ENCODE measurements at regions not wholly inside any gene's neighbourhood (a gene's known extent, or its start where the extent isn't known, plus 50 kb on each side); places are given as distances from the start of the nearest gene placed in this dataset.
"Not testable (repeated sequence)": the region's sequence is repeated elsewhere in the genome, so short reads cannot be mapped to it uniquely, and the experiment has no call there.

GRCh38 chr20:12759493-12759892 lies 249.3 kb upstream of the SPTLC3 start:
- CTCF ChIA-PET: not testable (repeated sequence)

DNA sequence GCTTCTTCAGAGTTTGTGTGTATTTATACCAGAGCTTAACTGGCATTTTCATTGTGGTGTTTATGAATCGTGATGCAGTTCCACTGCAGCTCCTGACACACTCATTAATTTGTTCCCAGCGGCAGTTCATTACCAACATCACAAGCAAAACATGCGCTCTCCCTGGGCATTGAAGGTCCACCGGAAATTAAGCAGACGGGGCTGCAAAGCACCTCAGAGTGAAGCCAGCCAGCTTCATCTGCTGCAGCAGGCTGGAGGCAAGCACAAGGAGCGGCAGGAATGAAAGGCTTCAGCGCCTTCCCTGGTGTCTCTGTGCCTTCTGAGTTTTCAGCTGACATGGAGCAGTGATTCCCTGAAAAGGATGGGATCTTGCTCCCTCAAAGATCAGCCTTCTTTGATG lies 246.0 kb upstream of the SPTLC3 start:
- POLR2A ChIA-PET: no interaction called here

More at GRCh38 chr20:12759493-12759892, 249.3 kb upstream of the SPTLC3 start:
- POLR2A ChIA-PET: not testable (repeated sequence)

DNA sequence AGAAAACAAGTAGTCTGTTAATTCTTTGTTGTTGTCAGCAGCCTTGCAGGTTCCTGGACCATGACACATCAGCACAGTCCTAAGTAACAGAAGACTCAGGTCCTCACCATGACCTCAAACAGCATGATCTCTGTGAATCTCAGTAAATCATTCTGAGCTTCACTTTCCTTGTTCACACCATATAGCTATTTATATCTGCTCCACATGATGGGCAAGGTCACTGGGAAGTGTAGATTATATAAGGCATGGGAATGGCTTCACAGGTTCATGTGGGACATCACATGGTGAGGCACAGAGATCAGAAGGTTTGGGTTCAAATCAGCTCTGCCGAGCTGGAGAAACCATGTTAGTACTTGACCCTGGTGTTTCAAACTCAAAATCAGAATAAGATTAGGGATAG lies 245.4 kb upstream of the SPTLC3 start:
- POLR2A ChIA-PET: no interaction called here
- CTCF ChIA-PET: no interaction called here

More for the DNA sequence above, 246.0 kb upstream of the SPTLC3 start:
- CTCF ChIA-PET: no interaction called here

GRCh38 chr20:12764053-12764452 lies 244.7 kb upstream of the SPTLC3 start:
- ChIA-PET POLR2A (no interaction called here), CTCF (no interaction called here)

DNA sequence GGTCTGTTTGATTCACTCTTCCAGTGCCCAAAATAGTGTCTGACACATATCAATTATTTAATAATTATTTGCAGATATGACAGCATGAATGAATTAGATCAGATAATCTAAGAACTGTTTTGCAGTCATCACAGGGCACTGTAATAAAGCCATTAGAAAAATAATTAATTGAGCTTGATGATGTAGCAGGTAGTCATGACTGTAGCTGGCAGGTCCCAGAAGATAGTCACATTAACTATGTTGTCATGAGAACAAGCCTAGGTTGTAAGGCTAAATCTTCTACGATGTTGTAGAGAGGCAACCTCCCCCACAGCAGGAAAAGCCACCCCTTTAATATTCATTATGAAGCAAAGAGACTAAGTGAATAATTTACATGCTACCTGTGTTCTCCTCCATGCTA lies 243.9 kb upstream of the SPTLC3 start:
- CTCF ChIA-PET: no interaction called here
- POLR2A ChIA-PET: no interaction called here

DNA sequence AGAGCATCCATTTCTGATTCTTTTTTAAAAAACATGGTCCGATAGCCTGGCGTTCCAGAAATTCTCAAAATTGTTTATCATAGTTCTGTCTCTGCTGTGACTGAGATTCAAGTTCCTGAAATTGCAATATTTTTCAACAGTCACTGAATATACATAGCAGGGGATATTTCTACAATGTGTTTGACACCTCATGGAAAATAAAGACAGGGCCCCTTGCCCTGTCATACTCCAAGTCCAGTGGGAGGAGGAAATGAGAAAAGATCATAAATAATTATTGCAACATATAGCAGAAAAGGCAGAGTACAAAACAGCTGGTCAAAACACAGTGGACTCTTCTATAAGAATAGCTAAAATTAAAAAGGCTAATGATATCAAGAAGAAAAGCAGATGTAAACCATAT lies 234.8 kb upstream of the SPTLC3 start:
- ChIA-PET CTCF (no interaction called here), POLR2A (no interaction called here)

GRCh38 chr20:12775041-12775440 lies 233.7 kb upstream of the SPTLC3 start:
- ChIA-PET CTCF (no interaction called here), POLR2A (no interaction called here)

GRCh38 chr20:12777016-12777415 lies 231.8 kb upstream of the SPTLC3 start:
- POLR2A ChIA-PET: no interaction called here
- CTCF ChIA-PET: no interaction called here

- ChIA-PET CTCF (no interaction called here), POLR2A (no interaction called here)
These were observed 222.5 kb upstream of the SPTLC3 start for GRCh38 chr20:12786276-12786675.

GRCh38 chr20:12788632-12789299 lies 220.0 kb upstream of the SPTLC3 start:
- CTCF ChIA-PET: no interaction called here
- POLR2A ChIA-PET: no interaction called here

- ChIA-PET CTCF (no interaction called here), POLR2A (no interaction called here)
These were observed 217.9 kb upstream of the SPTLC3 start for GRCh38 chr20:12790859-12791258.

- POLR2A ChIA-PET: no interaction called here
These were observed 210.5 kb upstream of the SPTLC3 start for GRCh38 chr20:12798286-12798685.

DNA sequence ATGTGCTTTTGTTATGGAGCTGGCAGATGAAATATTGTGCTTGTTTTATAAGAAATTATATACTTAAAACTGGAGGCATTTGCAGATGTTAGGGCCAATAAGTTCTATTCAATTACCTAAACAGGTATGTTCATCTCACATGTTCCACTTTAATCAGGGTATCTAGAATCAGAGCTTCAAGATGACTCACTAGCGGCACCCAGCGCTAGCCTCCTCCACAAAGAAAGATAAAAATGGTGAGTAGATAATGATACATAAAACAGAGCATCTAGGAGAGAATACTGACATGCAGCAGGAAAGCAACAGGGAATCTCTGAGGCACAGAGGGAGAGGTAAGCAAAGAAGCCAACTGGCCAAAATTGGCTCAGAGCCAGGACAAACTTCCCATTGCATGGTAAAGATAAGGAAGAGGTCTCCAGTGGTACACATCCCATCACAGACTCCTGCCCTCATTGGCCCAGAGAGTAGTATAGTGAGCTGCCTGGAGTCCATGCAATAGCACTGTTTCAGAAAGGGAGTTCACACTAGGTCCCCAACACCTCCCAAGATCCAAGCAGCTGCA lies 200.7 kb upstream of the SPTLC3 start:
- CTCF ChIA-PET: no interaction called here
- POLR2A ChIA-PET: no interaction called here

More at GRCh38 chr20:12798286-12798685, 210.5 kb upstream of the SPTLC3 start:
- CTCF ChIA-PET: no interaction called here

- CTCF ChIA-PET: no interaction called here
- POLR2A ChIA-PET: no interaction called here
These were observed 193.5 kb upstream of the SPTLC3 start for GRCh38 chr20:12815231-12815768.

- ChIA-PET POLR2A (no interaction called here), CTCF (no interaction called here)
These were observed 192.9 kb upstream of the SPTLC3 start for GRCh38 chr20:12815778-12816408.

GRCh38 chr20:12821249-12821648 lies 187.5 kb upstream of the SPTLC3 start:
- CTCF ChIA-PET: no interaction called here
- POLR2A ChIA-PET: no interaction called here

DNA sequence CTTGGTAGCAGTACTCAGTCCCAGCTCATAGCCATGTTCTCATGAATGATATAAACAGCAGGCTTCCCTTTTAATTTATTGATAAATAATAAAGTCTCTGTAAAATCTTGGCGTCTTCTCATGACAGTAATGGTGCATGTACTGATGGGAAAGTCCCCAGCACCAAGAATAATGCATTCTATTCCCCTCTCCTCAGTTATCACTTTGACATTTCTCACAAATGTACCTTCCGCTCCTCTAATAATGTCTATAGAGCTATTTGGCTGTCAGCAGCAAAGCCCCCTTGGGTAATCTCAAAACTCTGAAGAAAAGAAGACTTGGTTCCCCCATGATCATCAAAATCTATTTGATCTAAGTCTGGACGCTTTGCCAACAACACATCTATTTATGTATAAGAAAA lies 185.0 kb upstream of the SPTLC3 start:
- ChIA-PET POLR2A (no interaction called here), CTCF (no interaction called here)

DNA sequence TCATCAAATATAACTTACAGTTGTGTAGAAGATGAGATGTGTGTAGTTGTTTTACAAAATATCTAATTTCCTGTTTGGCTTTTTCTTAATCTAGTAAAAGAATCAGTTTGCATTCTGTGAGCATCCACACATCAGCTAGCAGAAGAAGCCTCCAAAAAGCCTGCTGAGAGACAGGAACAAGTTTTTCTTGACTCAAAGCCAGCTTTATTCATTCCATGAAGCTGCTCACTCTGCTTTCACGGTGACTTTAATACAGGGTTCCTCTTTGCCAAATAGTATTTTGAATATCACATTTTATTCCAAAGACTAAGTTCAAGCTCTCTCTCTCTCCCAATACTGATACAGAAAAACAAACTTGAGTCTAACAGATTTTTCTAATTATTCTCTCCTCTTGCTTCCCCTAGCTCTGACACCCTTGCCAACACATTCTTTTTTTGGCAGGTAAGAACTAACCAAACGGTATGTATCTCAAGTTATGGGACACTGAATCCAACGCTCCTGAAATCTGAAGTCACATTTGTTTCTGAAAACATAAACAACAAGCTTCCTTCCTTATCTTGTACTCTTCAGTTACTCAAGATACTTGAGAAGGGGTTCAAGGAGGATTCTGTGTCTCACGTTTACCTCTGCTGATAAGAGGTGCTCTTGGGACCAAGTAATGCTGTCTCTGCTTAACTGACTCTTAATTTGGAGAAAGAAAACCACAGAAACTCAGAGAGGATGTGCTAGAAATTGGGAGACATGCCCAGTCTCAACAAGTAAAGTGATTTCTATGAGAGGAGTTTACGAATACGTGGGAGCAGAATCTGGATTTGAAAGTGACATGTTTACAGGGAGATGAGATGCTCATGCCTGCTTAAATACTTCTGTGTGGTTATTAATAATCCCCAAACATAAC lies 184.2 kb upstream of the SPTLC3 start:
- POLR2A ChIA-PET: no interaction called here
- CTCF ChIA-PET: no interaction called here

DNA sequence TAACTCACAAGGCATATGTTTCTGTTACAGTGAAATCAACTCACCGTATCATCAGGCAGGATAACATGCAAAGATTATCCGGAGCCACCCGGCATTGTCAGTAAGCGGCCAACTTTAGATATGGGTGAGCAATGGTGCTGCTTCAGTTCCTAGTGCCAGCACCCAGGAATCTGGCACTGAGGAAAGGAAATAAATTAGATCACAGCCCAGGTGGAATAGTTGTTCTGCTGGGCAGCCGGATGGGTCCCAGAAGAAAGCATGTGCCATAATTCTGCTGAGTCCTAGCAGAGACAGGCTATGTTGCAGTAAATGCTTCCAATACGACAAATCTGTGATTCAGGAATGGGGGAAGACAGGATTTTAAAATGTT lies 183.6 kb upstream of the SPTLC3 start:
- ChIA-PET POLR2A (no interaction called here), CTCF (no interaction called here)

DNA sequence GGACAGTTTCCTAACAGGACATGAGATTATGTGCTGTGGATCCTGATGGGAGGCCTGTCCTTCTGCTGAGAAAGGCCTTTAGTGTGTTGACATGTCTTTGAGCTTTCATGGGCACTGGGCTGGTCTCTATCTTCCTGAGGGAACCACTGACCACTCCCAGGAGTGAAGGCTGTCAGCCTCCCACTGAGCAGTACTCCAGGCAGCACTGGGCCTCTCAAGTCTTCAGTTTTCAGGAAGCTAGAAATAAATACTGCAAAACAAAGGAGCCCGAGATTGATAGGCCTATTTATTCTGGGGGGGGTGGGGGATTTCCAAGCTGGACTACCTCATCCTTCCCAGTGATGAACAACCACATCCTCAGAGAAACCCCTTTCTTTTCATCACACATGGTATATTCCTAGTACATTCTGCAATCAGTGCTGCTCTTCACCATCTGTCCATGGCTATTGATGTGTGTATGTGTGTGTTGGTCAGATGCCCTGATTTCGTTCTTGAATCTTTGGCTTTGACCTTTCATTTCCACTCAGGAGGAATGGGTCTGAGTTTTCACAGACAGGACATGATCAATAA lies 180.9 kb upstream of the SPTLC3 start:
- ChIA-PET POLR2A (no interaction called here), CTCF (no interaction called here)

DNA sequence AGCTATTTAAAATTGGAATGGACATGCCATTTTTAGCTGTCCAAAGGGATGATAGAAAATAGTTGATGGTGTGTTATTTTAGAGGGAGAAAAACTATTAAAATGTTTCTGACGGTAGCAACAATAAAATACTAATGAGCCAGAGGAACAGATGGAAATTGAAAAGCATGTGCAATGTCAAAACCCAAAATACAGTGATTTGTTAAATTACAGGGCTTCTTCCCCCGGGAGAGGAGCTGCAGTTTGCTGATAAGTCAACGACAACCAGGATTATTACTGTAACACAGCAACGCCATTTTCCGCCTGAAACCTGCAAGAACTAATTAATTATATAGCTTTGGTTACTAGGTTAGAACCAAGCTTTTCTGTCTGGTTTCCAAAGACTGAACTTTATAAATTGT lies 179.6 kb upstream of the SPTLC3 start:
- CTCF ChIA-PET: no interaction called here

More for the DNA sequence above, 179.6 kb upstream of the SPTLC3 start:
- POLR2A ChIA-PET: no interaction called here

Data from activated CD8-positive, alpha-beta memory T cell treated with anti-CD3 and anti-CD28 coated beads for 36 hours (primary cell).